ENCODE measurements at regions not wholly inside any gene's neighbourhood (a gene's known extent, or its start where the extent isn't known, plus 50 kb on each side); places are given as distances from the start of the nearest gene placed in this dataset.

GRCh38 chr6:170005665-170006064 lies 254.2 kb downstream of the ERMARD start:
- Histone ChIP-seq H3K27me3 (ENCODE audit: control insufficient read depth in 2 of 2, insufficient read depth in 2 of 2, low read length in 2 of 2) (peaks cover 1 to 2% of the 10 kb centered on the region in 2 experiments), H3K27ac (ENCODE audit: insufficient read depth, low read depth, low read length) (no peak overlapping the region), H4K20me1 (replicated peaks; ENCODE audit: control insufficient read depth, extremely low read depth, insufficient read depth, low read length) (no peaks in the 10 kb centered on the region), H3K79me2 (ENCODE audit: control insufficient read depth, insufficient read depth, low read length) (no peaks in the 10 kb centered on the region), H3K4me2 (ENCODE audit: insufficient read depth, low read length) (no peak overlapping the region), H3K4me1 (ENCODE audit: control insufficient read depth, extremely low read depth, insufficient read depth, low read length) (no peaks in the 10 kb centered on the region), H3K36me3 (ENCODE audit: control insufficient read depth in 2 of 2, extremely low read depth in 1 of 2, insufficient read depth in 2 of 2, low read length in 2 of 2) (no peaks in the 10 kb centered on the region), H3K4me3 (replicated peaks in 1 of 3; ENCODE audit: insufficient read depth in 1 of 3, low read depth in 1 of 3, low read length in 3 of 3) (no peak overlapping the region), H3K9ac (replicated peaks; ENCODE audit: extremely low read depth, insufficient read depth, low read length) (no peak overlapping the region), H3K9me3 (replicated peaks; ENCODE audit: control insufficient read depth, insufficient read depth, low read length) (no peaks in the 10 kb centered on the region), H2AFZ (ENCODE audit: low read depth, low read length) (no peak overlapping the region), H3K9me1 (replicated peaks; ENCODE audit: control insufficient read depth, extremely low read depth, insufficient read depth, low read length) (no peaks in the 10 kb centered on the region)
- intact Hi-C loops (cut with micrococcal nuclease) (no loop called here), dilution Hi-C loops (cut with MboI; ENCODE audit: extremely low pct_ligation_motif_present, low sequenced_read_pairs) (no loop called here)
- no peak for FAIRE-seq
- no peak for DNase-seq (ENCODE audit: low read depth, low spot score)
- POLR2A ChIA-PET: no interaction called here
- no peak for TF ChIP-seq POLR2AphosphoS5 (IDR thresholded peaks at IDR 0.05; ENCODE audit: insufficient read depth, low read depth, low read length)
- no TSS peak for BruUV-seq (replicated peaks)
- CTCF ChIA-PET: interaction anchor here (1.3 kb wide), 1 partner anchor 11 kb away, joined by 4 read pairs; no protein-coding TSS in a partner anchor

GRCh38 chr6:170004585-170005210 lies 253.3 kb downstream of the ERMARD start:
- ChIA-PET CTCF (interaction anchor here (0.6 kb wide), 1 partner anchor 8 kb away, joined by 3 read pairs; no protein-coding TSS in a partner anchor), POLR2A (no interaction called here)
- Histone ChIP-seq H3K9me1 (replicated peaks; ENCODE audit: control insufficient read depth, extremely low read depth, insufficient read depth, low read length) (no peaks in the 10 kb centered on the region), H3K4me2 (ENCODE audit: insufficient read depth, low read length) (no peak overlapping the region), H3K27me3 (ENCODE audit: control insufficient read depth in 2 of 2, insufficient read depth in 2 of 2, low read length in 2 of 2) (no peaks in the 10 kb centered on the region), H3K9me3 (replicated peaks; ENCODE audit: control insufficient read depth, insufficient read depth, low read length) (no peaks in the 10 kb centered on the region), H4K20me1 (replicated peaks; ENCODE audit: control insufficient read depth, extremely low read depth, insufficient read depth, low read length) (no peaks in the 10 kb centered on the region), H2AFZ (ENCODE audit: low read depth, low read length) (no peak overlapping the region), H3K4me1 (ENCODE audit: control insufficient read depth, extremely low read depth, insufficient read depth, low read length) (no peaks in the 10 kb centered on the region), H3K27ac (ENCODE audit: insufficient read depth, low read depth, low read length) (no peak overlapping the region), H3K9ac (replicated peaks; ENCODE audit: extremely low read depth, insufficient read depth, low read length) (no peak overlapping the region), H3K36me3 (ENCODE audit: control insufficient read depth in 2 of 2, extremely low read depth in 1 of 2, insufficient read depth in 2 of 2, low read length in 2 of 2) (no peaks in the 10 kb centered on the region), H3K4me3 (replicated peaks in 1 of 3; ENCODE audit: insufficient read depth in 1 of 3, low read depth in 1 of 3, low read length in 3 of 3) (no peak overlapping the region), H3K79me2 (ENCODE audit: control insufficient read depth, insufficient read depth, low read length) (no peaks in the 10 kb centered on the region)
- intact Hi-C loops (cut with micrococcal nuclease): no loop called here
- FAIRE-seq (no peak), DNase-seq (ENCODE audit: low read depth, low spot score) (no peak)
- BruUV-seq (replicated peaks): no TSS peak
- TF ChIP-seq EZH2 (IDR thresholded peaks at IDR 0.05; ENCODE audit: borderline replicate concordance, low read depth, low read length, severe bottlenecking): no peak
- TF ChIP-seq GATA2 (IDR thresholded peaks at IDR 0.05; ENCODE audit: insufficient read depth, insufficient read length, low read depth, low read length): no peak
- no peak for TF ChIP-seq MAX (IDR thresholded peaks at IDR 0.05; ENCODE audit: insufficient read depth, insufficient read length)
- no peak for TF ChIP-seq FOS (IDR thresholded peaks at IDR 0.05; ENCODE audit: borderline replicate concordance, insufficient read depth, low read length)
- TF ChIP-seq MYC (IDR thresholded peaks at IDR 0.05; ENCODE audit: low read depth, low read length): no peak
- dilution Hi-C loops (cut with MboI; ENCODE audit: extremely low pct_ligation_motif_present, low sequenced_read_pairs): no loop called here
